GM19372 (cell line): ENCODE measurements at regions not wholly inside any gene's neighbourhood (a gene's known extent, or its start where the extent isn't known, plus 50 kb on each side); places are given as distances from the start of the nearest gene placed in this dataset.

Experiments
- ATAC-seq: cut with Tn5 transposase; IDR thresholded peaks from one replicate; pipeline ENCODE4 v1.9.1; 2021; ENCODE audit warnings: mild to moderate bottlenecking, low read depth, moderate library complexity; ENCODE audit not compliant: unreplicated experiment

DNA sequence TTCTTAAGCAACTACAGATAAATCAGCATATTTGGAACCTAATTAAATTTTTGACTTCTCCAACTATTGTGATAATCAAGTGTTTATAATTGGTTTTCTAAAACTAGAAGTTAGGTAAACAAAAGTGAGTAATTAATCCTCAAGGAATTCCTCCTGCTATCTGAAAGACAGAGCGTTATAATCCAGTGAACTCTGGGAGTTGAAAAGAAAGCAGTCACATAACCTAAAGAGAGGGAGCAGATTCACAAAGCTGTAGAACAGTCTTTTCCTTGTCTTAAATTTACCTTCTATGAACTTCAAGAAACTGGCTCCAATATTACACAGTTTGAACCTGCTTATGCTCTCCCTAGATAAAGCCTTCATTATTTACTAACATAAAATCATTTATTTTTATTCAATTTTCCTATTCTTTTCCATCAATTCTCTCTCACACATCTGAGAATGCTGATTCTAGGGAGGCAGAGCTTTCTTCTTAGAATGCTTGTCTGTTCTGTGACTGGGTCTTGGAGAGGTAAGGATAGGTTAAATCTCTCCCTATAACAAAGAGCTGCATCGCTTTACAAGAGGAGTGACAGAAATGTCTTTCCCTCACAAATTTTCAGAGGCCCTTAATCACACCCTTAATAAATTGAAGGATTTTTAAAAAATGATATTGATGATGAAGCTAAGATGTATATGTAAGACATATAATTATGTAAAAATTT lies 132.8 kb downstream of the TUSC7 start:
- ATAC-seq = no peak

DNA sequence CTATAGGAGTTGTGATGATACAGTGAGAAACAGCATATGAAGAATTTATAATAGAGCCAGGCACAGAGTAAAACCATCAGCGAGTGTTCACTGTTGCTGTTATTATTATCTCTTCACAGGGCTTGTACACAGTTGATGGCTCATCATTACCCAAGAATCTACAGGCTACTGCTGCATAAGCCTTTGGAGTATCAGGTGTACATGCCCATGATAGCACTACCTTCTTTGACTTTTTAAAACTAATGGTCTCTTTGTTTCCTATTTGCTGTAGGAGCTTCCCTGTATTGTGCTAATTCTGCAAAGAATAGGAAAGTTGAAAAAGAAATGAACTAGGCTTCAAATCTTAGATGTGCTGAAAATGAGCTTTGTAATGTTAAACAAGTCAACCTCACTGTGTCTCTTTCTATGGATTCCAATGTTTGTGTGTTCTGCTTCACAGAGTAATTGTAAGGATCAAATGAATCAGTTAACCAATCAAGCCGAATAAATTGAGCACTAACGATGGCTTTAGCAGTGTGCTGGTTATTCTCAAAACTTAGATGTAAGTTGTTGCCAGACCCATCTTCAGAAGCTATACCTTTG lies 138.8 kb downstream of the TUSC7 start:
- no peak for ATAC-seq

DNA sequence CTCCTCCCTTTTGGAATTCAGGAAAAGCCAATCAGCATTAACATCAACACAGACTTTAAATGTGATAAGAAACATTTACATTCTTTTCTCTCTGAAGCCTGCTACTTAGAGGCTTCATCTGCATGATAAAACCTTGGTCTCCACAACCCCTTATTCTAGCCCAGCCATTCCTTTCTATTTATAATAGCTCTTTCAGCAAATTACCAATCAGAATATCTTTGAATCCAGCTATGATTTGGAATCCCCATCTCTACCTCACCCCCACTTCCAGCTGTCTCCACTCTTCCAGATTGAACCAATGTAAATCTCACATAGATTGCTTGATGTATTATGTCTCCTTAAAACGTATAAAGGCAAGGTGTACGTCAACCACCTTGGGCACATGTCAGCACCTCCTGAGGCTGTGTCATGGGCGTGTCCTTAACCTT lies 139.7 kb downstream of the TUSC7 start:
- ATAC-seq = no peak

DNA sequence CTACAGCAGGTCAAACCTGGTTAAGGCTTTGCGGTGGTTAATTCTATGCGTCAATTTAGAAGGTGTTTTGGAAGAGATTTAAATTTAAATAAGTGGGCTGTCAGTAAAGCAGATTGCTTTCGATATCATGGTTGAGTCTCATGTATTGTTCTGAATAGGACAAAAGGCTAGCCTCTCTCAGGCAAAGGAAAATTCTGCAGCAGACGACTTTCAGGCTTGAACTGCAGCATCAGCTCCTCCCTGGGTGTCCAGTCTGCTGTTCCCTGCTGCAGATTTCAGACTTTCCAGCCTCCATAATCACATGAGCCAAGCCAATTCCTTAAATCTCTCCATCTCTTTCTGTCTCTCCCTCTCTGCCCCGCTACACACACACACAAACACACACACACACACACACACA lies 143.2 kb downstream of the TUSC7 start:
- no peak for ATAC-seq

DNA sequence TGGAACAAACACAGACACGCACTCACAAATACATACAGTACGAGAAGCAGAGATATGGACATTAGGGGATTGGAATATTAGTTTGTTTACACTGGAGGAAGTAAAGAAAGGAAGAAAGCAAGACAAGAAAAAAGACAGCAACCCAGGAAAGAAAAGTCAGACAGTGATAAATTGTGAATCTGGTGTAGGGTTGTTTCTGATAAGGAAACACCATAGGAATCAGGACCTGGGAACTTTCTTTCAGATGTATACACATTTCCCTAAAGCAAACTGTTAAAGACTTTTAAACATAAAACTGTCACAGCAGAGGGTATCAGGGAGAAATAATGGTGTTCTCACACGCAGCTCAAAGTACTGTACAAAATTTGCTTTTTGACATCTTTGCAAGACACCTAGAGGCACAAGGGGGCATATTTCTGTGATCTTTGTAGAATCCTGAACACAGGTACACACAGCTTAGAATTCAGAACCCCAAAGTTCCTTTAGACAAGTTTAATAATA lies 153.7 kb downstream of the TUSC7 start:
- no peak for ATAC-seq

DNA sequence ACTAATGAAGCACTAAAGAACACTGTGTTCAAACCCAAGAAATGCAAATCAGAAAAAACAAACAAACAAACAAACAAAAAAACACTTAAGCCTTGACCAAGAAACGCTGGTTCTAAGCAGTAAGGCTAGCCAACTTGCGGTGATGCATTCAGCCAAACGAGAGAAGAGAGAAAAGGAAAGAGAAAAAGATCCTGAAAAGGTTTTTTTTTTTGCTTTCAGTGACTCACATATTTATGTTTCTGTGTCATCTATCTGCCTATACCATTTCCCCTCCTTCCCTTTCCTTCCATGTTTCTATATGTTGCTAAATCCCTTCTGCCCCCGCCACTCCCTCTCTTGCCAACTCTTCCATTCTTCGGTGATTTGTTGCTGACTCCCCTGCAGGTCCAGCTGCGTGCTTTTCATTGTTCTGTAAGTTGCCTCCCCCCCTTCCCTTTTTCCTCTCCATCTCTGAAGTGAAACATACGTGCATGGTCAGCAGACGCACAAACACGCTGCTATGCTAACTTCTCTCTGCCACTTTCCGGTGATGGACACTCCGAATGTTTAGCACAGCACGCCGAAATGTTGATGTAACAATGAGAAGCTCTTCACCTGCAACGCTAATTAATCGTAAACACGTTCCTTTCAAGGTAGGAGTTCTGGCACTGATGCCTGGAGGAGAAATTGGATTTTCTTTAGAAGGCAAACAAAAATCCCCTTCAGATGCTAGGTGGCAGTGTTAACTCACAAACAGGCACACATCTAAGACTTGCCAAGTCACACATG lies 154.4 kb downstream of the TUSC7 start:
- ATAC-seq = peak; percentile 66

DNA sequence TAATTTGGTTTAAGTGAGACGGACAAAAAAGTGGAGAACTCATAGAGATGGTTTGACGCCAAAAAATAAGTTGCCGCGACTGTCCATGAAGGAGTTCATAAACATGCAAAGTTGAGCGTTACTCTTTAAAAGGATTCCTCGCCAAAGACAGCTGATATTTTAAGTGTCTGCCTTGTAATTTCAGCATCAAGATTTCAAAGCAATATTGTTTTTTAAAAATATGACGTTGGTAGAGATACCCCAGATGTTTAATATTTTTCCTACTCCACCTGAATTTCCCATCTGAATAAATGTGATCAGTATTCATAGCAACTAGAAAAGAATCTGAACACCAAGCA lies 155.0 kb downstream of the TUSC7 start:
- no peak for ATAC-seq

DNA sequence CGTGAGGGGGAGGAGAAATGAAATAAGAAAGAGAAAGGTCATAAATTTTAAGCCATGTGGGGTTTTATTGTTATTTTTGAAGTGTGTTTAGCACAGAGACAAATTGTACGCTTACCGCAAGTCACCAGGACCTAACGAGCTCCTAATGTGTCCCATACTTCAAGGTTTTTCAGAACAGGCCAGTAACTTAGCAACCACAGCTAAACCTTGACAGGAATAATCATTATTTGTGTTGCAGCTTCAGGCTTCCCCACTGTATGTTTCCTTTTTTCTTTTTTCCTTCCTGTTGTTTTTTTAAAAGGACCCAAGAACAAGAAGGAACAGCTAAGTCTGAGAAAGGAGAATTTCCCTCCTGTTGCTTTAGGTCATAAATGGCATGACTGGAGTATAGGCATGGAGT lies 160.8 kb downstream of the TUSC7 start:
- ATAC-seq = no peak

DNA sequence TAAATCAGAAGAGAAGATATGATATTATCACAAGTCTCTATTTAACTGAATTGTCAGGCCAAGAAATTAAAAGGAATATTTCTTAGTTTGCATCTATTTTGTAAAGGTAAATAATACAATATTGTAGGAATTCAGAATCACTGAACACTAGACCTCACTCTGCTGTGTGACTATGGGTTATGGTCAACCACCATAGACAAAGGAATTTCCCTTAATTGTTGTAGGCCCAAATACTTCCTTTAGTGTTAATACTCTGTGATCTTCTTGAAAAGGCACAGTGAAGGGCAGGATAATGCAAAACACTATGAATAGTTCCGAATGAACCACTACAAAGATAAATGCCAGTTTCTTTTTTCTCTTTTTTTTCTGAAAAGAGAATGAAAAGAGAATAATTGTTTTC lies 162.3 kb downstream of the TUSC7 start:
- no peak for ATAC-seq

DNA sequence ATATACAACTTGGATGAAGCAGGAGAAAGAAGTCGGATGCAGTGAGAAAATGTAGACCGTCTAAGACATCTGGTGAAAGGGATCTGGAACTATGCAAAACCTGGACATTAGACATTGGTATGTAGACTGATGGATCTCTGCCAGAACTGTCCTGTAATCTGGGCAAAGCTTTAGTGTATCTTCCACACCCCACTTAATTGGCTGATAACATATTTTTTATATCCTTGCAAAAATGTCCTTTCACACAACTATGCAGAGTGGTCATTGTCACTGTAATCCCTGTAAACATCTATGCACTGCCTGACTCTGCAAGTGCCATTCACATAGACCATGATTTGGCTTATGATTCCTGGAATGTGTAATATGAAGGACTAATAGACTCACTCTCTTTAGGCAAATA lies 163.1 kb downstream of the TUSC7 start:
- ATAC-seq = no peak

DNA sequence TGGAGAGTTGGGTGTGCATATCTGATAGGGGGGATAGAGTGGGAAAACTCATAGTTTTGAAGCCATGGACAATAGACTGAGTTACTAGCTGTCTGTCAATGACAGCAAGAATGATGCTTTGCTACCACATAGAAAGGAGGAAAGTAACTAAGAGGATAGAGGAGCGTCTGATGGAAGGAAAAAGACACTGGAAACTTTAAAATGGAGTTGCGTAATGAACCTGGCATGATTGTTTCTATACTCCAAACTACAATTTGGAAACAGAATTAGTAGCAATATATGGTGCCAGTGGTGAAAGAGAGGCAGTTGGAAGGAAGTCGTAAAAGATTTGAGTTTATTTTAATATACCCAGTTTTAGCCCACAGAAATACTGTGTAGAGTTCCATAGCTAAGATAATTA lies 163.6 kb downstream of the TUSC7 start:
- no peak for ATAC-seq

DNA sequence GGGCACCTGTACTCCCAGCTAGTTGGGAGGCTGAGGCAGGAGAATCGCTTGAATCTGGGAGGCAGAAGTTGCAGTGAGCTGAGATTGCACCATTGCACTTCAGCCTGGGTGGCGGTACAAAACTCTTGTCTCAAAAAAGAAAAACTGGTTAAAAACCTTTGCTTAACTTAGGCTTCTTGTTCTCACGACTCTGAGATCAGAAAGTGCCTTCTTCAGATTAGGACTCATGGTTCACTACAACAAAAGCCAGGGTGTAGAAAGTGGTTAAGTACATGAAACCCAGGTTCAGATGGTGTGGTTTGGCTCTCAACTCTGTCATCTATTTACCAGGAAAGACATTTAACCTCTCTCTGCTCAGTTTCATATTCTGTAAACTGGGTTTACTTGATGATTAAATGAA lies 168.4 kb downstream of the TUSC7 start:
- peak; percentile 79 for ATAC-seq

DNA sequence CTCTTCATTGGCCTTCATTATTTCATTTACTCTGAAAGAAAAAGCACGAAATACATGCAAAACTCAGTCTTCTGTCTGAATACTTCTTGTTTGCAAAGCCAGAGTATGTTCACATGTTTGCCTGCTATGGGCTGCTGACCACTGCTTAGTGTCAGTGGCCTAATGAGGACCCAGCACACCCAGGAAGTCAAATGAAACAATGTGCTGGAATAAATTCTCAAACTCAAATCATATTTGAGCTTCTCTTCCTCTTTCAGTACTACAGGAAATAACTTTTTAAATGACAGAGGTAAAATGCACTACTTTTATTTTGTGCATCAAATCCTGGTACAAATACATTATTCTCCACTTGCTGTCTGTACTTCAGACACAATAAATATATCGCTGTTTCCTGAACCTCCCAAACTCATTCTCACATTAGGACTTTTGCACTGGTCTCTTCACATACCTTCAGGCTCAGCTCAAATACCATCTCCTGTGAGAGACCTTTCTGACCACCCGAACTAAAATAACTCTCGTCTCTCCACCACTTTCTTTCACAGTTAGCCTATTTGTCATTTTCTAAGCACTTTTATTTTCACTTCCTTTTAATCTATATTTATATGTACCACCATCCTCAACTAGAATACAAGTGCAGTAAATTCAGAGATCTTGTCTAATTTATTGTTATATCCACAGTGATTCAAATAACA lies 176.8 kb downstream of the TUSC7 start:
- ATAC-seq = peak; percentile 89

DNA sequence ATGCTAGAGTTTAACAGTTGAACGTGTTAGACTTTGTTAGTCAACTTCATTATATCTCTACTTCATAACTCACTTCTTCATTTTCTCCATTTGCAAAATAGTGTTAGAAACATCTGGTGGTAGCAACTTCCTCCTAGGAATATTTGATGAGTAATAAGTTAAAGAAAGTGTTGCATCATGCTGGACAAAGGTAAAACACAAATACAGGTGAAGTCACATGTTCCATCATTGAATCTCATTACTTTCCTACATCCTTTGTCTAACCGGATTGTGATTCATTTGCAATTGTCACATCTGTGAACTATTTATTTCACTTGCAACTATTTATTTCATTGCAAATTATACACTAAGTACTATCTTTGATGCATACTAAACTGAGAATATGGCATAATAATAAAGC lies 186.5 kb downstream of the TUSC7 start:
- ATAC-seq = no peak

DNA sequence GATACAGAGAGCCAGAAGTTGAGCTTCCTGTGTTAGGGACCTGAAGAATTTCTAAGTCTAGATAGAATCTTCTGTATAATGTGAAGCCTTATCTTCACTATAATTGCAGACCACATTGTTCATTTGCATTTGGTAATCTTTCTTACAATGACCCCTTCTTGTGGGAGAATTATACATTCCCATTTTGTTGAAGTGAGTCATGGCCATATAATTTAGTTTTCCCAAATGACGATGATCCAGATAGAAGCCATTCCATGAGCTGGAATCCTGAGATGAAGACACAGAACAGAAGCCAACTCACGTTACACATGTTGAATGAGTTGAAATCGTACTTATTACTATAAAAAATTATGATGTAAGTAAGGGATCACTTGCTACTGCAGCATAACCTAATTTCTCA lies 187.8 kb downstream of the TUSC7 start:
- no peak for ATAC-seq

DNA sequence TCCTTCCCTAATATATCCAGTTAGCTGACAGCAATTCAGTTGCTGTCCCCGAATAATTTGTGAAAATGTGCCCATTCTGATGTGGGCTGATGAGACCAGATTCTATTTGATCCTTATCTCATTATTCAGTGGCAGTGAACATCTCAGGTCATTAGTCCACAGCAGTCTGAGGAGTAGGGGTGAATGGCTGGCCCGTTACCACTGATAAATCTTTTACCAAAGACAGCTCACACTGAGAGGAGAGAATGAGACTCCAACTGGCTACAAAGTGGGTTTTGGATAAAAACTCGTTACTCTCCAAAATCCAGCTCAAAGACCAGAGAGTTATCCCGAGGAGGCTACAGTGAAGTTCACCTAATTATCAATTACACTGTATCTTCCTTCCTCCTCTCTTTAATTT lies 189.7 kb downstream of the TUSC7 start:
- no peak for ATAC-seq

DNA sequence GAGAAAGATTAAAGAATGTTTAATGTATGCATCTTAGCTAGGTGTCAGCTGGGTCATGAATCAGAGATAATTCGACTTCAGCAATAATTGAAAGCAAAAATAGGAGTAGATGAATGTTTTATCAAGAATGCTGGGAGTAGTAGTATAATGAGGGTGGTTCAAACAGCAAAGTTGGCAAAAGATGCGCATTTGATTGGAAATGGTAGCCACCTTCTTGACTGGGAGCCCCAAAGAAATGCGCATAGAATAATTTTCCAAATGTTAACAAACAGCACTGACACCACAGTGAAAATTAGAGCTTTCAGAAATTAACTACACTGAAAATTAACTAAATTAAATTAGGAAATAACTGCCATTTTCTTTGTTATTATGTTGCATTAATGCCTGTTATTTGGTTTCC lies 195.8 kb downstream of the TUSC7 start:
- no peak for ATAC-seq

DNA sequence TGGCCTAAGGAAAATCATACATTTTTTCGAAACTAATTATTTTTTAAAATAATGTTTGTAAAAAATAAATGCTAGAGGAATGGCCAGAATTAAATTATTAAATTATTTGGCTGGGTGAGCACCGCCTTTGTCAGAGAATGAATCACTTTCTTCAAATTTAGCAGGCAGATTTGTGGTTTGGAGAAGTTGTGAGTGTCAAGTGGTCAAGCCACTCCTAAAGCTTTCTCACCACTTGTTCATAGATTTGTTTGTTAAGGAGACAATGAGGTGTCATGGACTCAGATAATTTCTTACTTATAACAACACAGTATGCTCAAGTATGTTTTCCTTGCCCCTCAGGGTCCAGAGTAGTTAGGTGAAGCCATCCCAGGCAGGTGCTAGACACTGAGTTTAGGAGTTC lies 196.2 kb downstream of the TUSC7 start:
- ATAC-seq = no peak

DNA sequence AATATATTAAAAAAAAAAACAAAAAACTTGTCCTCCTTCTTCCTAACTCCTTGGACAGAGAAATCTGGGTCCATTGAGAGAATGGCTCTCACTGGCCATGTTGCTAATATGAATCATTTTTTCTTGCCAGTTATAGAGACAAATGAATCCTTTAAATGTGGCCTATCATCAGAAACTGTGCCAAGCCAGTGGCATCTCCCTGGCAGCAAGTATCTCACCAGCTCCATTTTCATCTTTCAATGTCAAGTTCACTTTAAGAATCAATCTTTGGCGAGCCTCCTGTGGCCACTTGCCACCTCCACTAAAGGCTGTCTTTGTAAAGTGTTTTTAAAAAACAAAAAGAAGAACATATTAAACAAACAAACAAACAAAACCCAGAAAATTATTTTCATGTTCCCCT lies 202.5 kb downstream of the TUSC7 start:
- no peak for ATAC-seq

DNA sequence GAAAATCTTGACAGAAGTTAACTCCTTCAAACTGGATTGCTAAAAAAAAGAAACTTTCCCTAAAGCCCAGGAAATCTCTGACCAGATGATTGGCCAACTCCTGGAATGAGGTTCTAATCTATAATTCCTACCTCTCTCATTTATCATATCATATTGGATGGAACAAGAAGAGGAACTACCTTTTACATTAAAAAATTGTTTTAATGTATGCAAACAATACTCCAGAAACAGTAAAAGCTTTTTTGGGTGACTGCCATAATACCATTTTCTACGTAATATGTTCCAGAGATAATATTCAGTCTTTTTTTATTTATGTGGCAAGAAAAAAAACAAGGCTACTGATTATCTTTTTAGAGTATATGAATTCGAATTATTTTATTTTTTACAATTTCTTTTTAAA lies 204.4 kb downstream of the TUSC7 start:
- ATAC-seq = no peak

DNA sequence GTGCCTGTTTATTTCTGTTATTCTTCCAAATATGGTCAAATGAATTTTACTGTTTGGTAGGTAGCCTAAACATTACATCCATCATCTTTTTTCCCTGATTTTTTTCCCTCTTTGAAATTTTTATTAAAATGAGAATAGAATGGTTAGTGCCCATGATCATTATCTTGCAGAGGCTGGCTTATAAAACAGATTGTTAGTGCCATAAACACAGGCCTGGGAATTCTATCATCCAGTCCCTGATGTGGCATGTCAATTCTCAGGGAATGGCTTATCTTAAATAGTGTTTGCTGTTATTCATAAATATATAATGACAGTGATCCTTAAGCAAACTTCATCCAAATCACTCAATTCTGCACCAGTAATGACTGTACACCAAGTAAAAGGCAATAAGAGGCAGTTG lies 207.3 kb downstream of the TUSC7 start:
- no peak for ATAC-seq
